ENCODE measurements at regions not wholly inside any gene's neighbourhood (a gene's known extent, or its start where the extent isn't known, plus 50 kb on each side); places are given as distances from the start of the nearest gene placed in this dataset.

DNA sequence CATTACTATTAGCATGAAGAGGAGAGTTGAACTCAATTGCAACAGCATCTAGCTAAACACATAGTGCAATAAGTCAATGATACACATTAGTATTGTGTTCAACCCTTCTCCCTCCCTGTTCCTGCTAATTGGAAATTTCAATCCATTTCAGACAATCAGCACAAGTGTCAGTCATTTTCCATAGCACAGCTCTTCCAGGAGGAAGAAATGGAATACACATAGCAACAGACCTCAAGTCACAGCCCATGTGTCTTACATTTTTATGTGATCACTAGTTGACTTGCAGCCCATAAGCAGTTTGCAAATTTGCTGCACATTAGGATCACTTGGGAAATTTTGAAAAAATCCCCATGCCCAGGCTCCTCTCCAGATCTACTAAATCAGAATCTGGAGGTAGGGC, 636.9 kb downstream of the TLE4 start (continued):
- TF ChIP-seq, protein P1, sequence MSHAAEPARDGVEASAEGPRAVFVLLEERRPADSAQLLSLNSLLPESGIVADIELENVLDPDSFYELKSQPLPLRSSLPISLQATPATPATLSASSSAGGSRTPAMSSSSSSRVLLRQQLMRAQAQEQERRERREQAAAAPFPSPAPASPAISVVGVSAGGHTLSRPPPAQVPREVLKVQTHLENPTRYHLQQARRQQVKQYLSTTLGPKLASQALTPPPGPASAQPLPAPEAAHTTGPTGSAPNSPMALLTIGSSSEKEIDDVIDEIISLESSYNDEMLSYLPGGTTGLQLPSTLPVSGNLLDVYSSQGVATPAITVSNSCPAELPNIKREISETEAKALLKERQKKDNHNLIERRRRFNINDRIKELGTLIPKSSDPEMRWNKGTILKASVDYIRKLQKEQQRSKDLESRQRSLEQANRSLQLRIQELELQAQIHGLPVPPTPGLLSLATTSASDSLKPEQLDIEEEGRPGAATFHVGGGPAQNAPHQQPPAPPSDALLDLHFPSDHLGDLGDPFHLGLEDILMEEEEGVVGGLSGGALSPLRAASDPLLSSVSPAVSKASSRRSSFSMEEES (CRISPR knock-in tag; IDR thresholded peaks at IDR 0.05): no peak
- no peak for TF ChIP-seq SMAD4 (CRISPR knock-in tag; conservative IDR thresholded peaks at IDR 0.05)
- TF ChIP-seq HINFP (tag; conservative IDR thresholded peaks at IDR 0.05; ENCODE audit: low read depth): no peak
- TF ChIP-seq KLF16 (IDR thresholded peaks at IDR 0.05): no peak

DNA sequence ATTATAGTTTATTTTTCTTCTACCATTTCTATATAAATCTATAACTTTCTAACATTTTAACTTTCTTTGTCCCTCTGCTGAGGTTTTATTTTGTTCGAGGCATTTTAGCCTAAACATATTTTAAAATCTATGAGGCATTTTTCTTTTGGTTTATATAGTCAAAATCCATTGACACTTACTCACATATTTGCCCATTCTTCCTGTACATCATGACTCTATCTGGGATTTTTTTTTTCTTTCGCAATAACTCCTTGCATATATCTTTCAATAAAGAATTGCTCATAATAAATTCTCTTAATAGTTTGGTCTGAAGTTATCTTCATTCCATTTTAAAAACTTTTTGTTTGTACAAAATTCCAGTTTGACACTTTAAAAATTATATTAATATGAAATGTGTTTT, 632.3 kb downstream of the TLE4 start:
- H3K4me1 ChIP-seq (replicated peaks in 1 of 2; ENCODE audit: control insufficient read depth in 2 of 2, insufficient read depth in 2 of 2, low read length in 2 of 2): no peaks in the 10 kb centered on the region
- no peak overlapping the region for H3K4me3 ChIP-seq
- POLR2A ChIA-PET: no interaction called here
- no peak overlapping the region for H3K4me2 ChIP-seq (ENCODE audit: insufficient read depth, low read length)
- BruUV-seq (replicated peaks): no TSS peak
- H3K27ac ChIP-seq (ENCODE audit: extremely low read depth, low read depth, low read length): no peak overlapping the region
- no peak overlapping the region for H3K9ac ChIP-seq (ENCODE audit: insufficient read depth in 1 of 2, low read depth in 2 of 2, low read length in 2 of 2)
- in situ Hi-C loops (cut with MboI) (no loop called here), intact Hi-C loops (cut with micrococcal nuclease) (no loop called here)
- no peaks in the 10 kb centered on the region for H3K27me3 ChIP-seq (ENCODE audit: control insufficient read depth in 2 of 2, insufficient read depth in 2 of 2, low read length in 2 of 2)
- no peaks in the 10 kb centered on the region for H3K9me3 ChIP-seq (replicated peaks; ENCODE audit: control insufficient read depth, insufficient read depth, low read depth, low read length)
- H3K36me3 ChIP-seq (ENCODE audit: control insufficient read depth, insufficient read depth, low read length): no peaks in the 10 kb centered on the region
- TF ChIP-seq ZNF121 (CRISPR knock-in tag; conservative IDR thresholded peaks at IDR 0.05) (no peak), FUS (optimal IDR thresholded peaks at IDR 0.05; ENCODE audit: low read depth, low read length) (no peak), TEAD2 (tag; IDR thresholded peaks at IDR 0.05) (no peak)
- FAIRE-seq: no peak
- H3K9me1 ChIP-seq (ENCODE audit: control insufficient read depth, insufficient read depth, low read length): no peaks in the 10 kb centered on the region
- 0% methylated on average over 2 of the region's 2 CpGs for WGBS (ENCODE audit: insufficient coverage, low coverage, missing lambda C conversion rate)
- no peak for ATAC-seq
- H4K20me1 ChIP-seq (replicated peaks; ENCODE audit: control insufficient read depth, insufficient read depth, low read length): no peaks in the 10 kb centered on the region
- DNase-seq (ENCODE audit: extremely low read depth in 1 of 4, low spot score in 3 of 4): no peak
- no peaks in the 10 kb centered on the region for H3K79me2 ChIP-seq (ENCODE audit: control insufficient read depth, insufficient read depth, low read length)
- CTCF ChIA-PET (ENCODE audit: low intra/inter-chr PET ratio): no interaction called here
- H2AFZ ChIP-seq (ENCODE audit: low read depth, low read length): no peak overlapping the region
